ENCODE measurements at regions not wholly inside any gene's neighbourhood (a gene's known extent, or its start where the extent isn't known, plus 50 kb on each side); places are given as distances from the start of the nearest gene placed in this dataset.

GRCh38 chr14:22232486-22232885, 356.5 kb downstream of the DAD1 start:
- Mint-ChIP-seq H3K27ac (ENCODE audit: unreplicated experiment) (no peak overlapping the region), H3K36me3 (ENCODE audit: low read depth) (no peaks in the 10 kb centered on the region), H3K4me1 (no peaks in the 10 kb centered on the region), H3K27me3 (ENCODE audit: low read depth) (peaks cover 8% of the 10 kb centered on the region), H3K9me3 (peaks cover 8% of the 10 kb centered on the region), H3K4me3 (no peak overlapping the region)
- no peak for DNase-seq (ENCODE audit: low read depth, low spot score)
- no peak for TF ChIP-seq CTCF (conservative IDR thresholded peaks at IDR 0.05)

- no peaks in the 10 kb centered on the region for H3K36me3 Mint-ChIP-seq (ENCODE audit: low read depth)
- no peak for DNase-seq (ENCODE audit: low read depth, low spot score)
- no peaks in the 10 kb centered on the region for H3K4me1 Mint-ChIP-seq
- H3K27me3 Mint-ChIP-seq (ENCODE audit: low read depth), result peaks cover 8% of the 10 kb centered on the region
- no peak overlapping the region for H3K27ac Mint-ChIP-seq (ENCODE audit: unreplicated experiment)
- H3K9me3 Mint-ChIP-seq, result peaks cover 8% of the 10 kb centered on the region
- H3K4me3 Mint-ChIP-seq, result no peak overlapping the region
- TF ChIP-seq CTCF (conservative IDR thresholded peaks at IDR 0.05), result no peak
Observed at GRCh38 chr14:22231018-22231417, 358.0 kb downstream of the DAD1 start.

GRCh38 chr14:22230517-22230916, 358.5 kb downstream of the DAD1 start:
- Mint-ChIP-seq H3K27ac (ENCODE audit: unreplicated experiment) (no peak overlapping the region), H3K4me3 (no peak overlapping the region), H3K4me1 (no peaks in the 10 kb centered on the region), H3K9me3 (peaks cover 8% of the 10 kb centered on the region), H3K36me3 (ENCODE audit: low read depth) (no peaks in the 10 kb centered on the region), H3K27me3 (ENCODE audit: low read depth) (peaks cover 8% of the 10 kb centered on the region)
- no peak for TF ChIP-seq CTCF (conservative IDR thresholded peaks at IDR 0.05)
- no peak for DNase-seq (ENCODE audit: low read depth, low spot score)

- H3K4me3 Mint-ChIP-seq, result no peak overlapping the region
- H3K27ac Mint-ChIP-seq (ENCODE audit: unreplicated experiment), result no peak overlapping the region
- no peaks in the 10 kb centered on the region for H3K9me3 Mint-ChIP-seq
- H3K4me1 Mint-ChIP-seq, result no peaks in the 10 kb centered on the region
- no peak for DNase-seq (ENCODE audit: low read depth, low spot score)
- peaks cover 27% of the 10 kb centered on the region for H3K27me3 Mint-ChIP-seq (ENCODE audit: low read depth)
- no peak for TF ChIP-seq CTCF (conservative IDR thresholded peaks at IDR 0.05)
- H3K36me3 Mint-ChIP-seq (ENCODE audit: low read depth), result no peaks in the 10 kb centered on the region
Observed at GRCh38 chr14:22227084-22227483, 361.9 kb downstream of the DAD1 start.

GRCh38 chr14:22226381-22226780, 362.6 kb downstream of the DAD1 start:
- no peaks in the 10 kb centered on the region for H3K36me3 Mint-ChIP-seq (ENCODE audit: low read depth)
- no peaks in the 10 kb centered on the region for H3K9me3 Mint-ChIP-seq
- no peak overlapping the region for H3K27ac Mint-ChIP-seq (ENCODE audit: unreplicated experiment)
- no peaks in the 10 kb centered on the region for H3K4me1 Mint-ChIP-seq
- H3K27me3 Mint-ChIP-seq (ENCODE audit: low read depth), result peaks cover 31% of the 10 kb centered on the region
- H3K4me3 Mint-ChIP-seq, result no peak overlapping the region
- no peak for TF ChIP-seq CTCF (conservative IDR thresholded peaks at IDR 0.05)
- DNase-seq (ENCODE audit: low read depth, low spot score), result no peak

Measured in neural crest cell (in vitro differentiated cells).